HG03354 (cell line): ENCODE measurements at regions not wholly inside any gene's neighbourhood (a gene's known extent, or its start where the extent isn't known, plus 50 kb on each side); places are given as distances from the start of the nearest gene placed in this dataset.

Source experiments
- ATAC-seq: cut with Tn5 transposase; IDR thresholded peaks from one replicate; pipeline ENCODE4 v1.9.1; 2021; ENCODE audit warnings: mild to moderate bottlenecking; ENCODE audit not compliant: unreplicated experiment, poor library complexity, severe bottlenecking

GRCh38 chr15:56868170-56868569 is 50.3 kb upstream of the TCF12 start:
- ATAC-seq: no peak

GRCh38 chr15:56866803-56867202 is 51.6 kb upstream of the TCF12 start:
- no peak for ATAC-seq

GRCh38 chr15:56857828-56858227 is 60.6 kb upstream of the TCF12 start:
- no peak for ATAC-seq

GRCh38 chr15:56856934-56857333 is 61.5 kb upstream of the TCF12 start:
- ATAC-seq: peak; percentile 56

- ATAC-seq: no peak
Measured at GRCh38 chr15:56844892-56845291, 73.6 kb upstream of the TCF12 start.

GRCh38 chr15:56844471-56844870 is 74.0 kb upstream of the TCF12 start:
- no peak for ATAC-seq

- ATAC-seq: no peak
Measured at GRCh38 chr15:56839641-56840040, 78.8 kb upstream of the TCF12 start.

GRCh38 chr15:56839099-56839498 is 79.3 kb upstream of the TCF12 start:
- ATAC-seq: no peak

- ATAC-seq: peak; percentile 58
Measured at GRCh38 chr15:56838085-56838484, 80.4 kb upstream of the TCF12 start.

- no peak for ATAC-seq
Measured at GRCh38 chr15:56837273-56837672, 81.2 kb upstream of the TCF12 start.

GRCh38 chr15:56835718-56836171 is 82.7 kb upstream of the TCF12 start:
- ATAC-seq: no peak

- ATAC-seq: no peak
Measured at GRCh38 chr15:56832125-56832524, 86.3 kb upstream of the TCF12 start.

- ATAC-seq: no peak
Measured at GRCh38 chr15:56831467-56832005, 86.9 kb upstream of the TCF12 start.

- ATAC-seq: no peak
Measured at GRCh38 chr15:56824175-56824574, 90.9 kb upstream of the ZNF280D start.

- no peak for ATAC-seq
Measured at GRCh38 chr15:56821721-56822425, 88.6 kb upstream of the ZNF280D start.

- no peak for ATAC-seq
Measured at GRCh38 chr15:56820333-56820732, 87.0 kb upstream of the ZNF280D start.

GRCh38 chr15:56817321-56818080 is 84.2 kb upstream of the ZNF280D start:
- no peak for ATAC-seq

- no peak for ATAC-seq
Measured at GRCh38 chr15:56816781-56817180, 83.5 kb upstream of the ZNF280D start.

- ATAC-seq: no peak
Measured at GRCh38 chr15:56815247-56815646, 81.9 kb upstream of the ZNF280D start.

GRCh38 chr15:56814429-56814828 is 81.1 kb upstream of the ZNF280D start:
- ATAC-seq: no peak

GRCh38 chr15:56813995-56814394 is 80.7 kb upstream of the ZNF280D start:
- ATAC-seq: no peak
